ENCODE measurements at regions not wholly inside any gene's neighbourhood (a gene's known extent, or its start where the extent isn't known, plus 50 kb on each side); places are given as distances from the start of the nearest gene placed in this dataset.

DNA sequence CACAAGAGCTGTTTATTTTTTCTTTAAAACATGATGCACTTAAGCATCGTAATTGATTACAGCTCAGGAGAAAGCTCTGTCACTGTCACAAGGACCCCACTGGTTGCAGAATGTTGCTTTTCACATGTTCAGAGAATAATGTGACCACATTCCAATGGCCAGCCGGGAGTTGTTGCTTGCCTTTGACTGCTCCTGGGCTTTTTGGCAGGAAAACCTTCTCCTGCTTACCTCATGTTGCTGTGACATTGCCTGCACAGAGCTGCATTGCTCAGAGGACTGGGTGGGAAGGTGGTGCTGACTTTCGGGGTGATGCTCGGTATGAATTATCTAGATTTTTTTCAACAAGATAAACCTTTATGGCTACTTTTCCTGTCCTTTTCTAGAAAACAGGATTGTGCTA lies 88.2 kb downstream of the PALM2AKAP2 start:
- no peaks in the 10 kb centered on the region for H3K79me2 ChIP-seq (ENCODE audit: control insufficient read depth, insufficient read depth, low read length)
- intact Hi-C loops (cut with micrococcal nuclease): no loop called here
- no TSS peak for BruUV-seq (replicated peaks)
- no peak for TF ChIP-seq POLR2AphosphoS5 (IDR thresholded peaks at IDR 0.05; ENCODE audit: insufficient read depth, low read depth, low read length)
- TF ChIP-seq, protein P1, sequence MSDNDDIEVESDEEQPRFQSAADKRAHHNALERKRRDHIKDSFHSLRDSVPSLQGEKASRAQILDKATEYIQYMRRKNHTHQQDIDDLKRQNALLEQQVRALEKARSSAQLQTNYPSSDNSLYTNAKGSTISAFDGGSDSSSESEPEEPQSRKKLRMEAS (IDR thresholded peaks at IDR 0.05; ENCODE audit: insufficient read depth, insufficient read length): no peak
- TF ChIP-seq, protein P2, sequence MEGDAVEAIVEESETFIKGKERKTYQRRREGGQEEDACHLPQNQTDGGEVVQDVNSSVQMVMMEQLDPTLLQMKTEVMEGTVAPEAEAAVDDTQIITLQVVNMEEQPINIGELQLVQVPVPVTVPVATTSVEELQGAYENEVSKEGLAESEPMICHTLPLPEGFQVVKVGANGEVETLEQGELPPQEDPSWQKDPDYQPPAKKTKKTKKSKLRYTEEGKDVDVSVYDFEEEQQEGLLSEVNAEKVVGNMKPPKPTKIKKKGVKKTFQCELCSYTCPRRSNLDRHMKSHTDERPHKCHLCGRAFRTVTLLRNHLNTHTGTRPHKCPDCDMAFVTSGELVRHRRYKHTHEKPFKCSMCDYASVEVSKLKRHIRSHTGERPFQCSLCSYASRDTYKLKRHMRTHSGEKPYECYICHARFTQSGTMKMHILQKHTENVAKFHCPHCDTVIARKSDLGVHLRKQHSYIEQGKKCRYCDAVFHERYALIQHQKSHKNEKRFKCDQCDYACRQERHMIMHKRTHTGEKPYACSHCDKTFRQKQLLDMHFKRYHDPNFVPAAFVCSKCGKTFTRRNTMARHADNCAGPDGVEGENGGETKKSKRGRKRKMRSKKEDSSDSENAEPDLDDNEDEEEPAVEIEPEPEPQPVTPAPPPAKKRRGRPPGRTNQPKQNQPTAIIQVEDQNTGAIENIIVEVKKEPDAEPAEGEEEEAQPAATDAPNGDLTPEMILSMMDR (IDR thresholded peaks at IDR 0.05; ENCODE audit: extremely low read depth in 1 of 2, insufficient read depth in 1 of 2, low read depth in 1 of 2, low read length in 2 of 2): no peak
- TF ChIP-seq EZH2 (IDR thresholded peaks at IDR 0.05; ENCODE audit: borderline replicate concordance, low read depth, low read length, severe bottlenecking): no peak
- no peak for TF ChIP-seq FOS (IDR thresholded peaks at IDR 0.05; ENCODE audit: borderline replicate concordance, insufficient read depth, low read length)
- TF ChIP-seq MYC (IDR thresholded peaks at IDR 0.05; ENCODE audit: low read depth, low read length): no peak
- no peak for TF ChIP-seq POLR2A (IDR thresholded peaks at IDR 0.05; ENCODE audit: low read depth, low read length)
- TF ChIP-seq GATA2 (IDR thresholded peaks at IDR 0.05; ENCODE audit: insufficient read depth, insufficient read length, low read depth, low read length): no peak
- no peak for TF ChIP-seq JUN (IDR thresholded peaks at IDR 0.05; ENCODE audit: borderline replicate concordance, insufficient read depth, insufficient read length, low read depth)
- no peaks in the 10 kb centered on the region for H3K4me1 ChIP-seq (ENCODE audit: control insufficient read depth, extremely low read depth, insufficient read depth, low read length)
- H3K27me3 ChIP-seq (ENCODE audit: control insufficient read depth in 2 of 2, insufficient read depth in 2 of 2, low read length in 2 of 2): peaks cover 17 to 21% of the 10 kb centered on the region in 2 experiments
- dilution Hi-C loops (cut with MboI; ENCODE audit: extremely low pct_ligation_motif_present, low sequenced_read_pairs): no loop called here
- ChIA-PET CTCF (interaction anchor here (1.0 to 1.6 kb wide), 2 partner anchors 9 to 18 kb away, joined by 3 to 6 read pairs; no protein-coding TSS in a partner anchor), POLR2A (no interaction called here)
- DNase-seq (ENCODE audit: low read depth, low spot score): no peak
- H3K36me3 ChIP-seq (ENCODE audit: control insufficient read depth in 2 of 2, extremely low read depth in 1 of 2, insufficient read depth in 2 of 2, low read length in 2 of 2): no peaks in the 10 kb centered on the region
- no peak for FAIRE-seq
- H3K9ac ChIP-seq (replicated peaks; ENCODE audit: extremely low read depth, insufficient read depth, low read length): no peak overlapping the region
- H3K4me3 ChIP-seq (replicated peaks in 1 of 3; ENCODE audit: insufficient read depth in 1 of 3, low read depth in 1 of 3, low read length in 3 of 3): no peak overlapping the region
- no peaks in the 10 kb centered on the region for H4K20me1 ChIP-seq (replicated peaks; ENCODE audit: control insufficient read depth, extremely low read depth, insufficient read depth, low read length)
- no peaks in the 10 kb centered on the region for H3K9me3 ChIP-seq (replicated peaks; ENCODE audit: control insufficient read depth, insufficient read depth, low read length)
- no peak overlapping the region for H3K27ac ChIP-seq (ENCODE audit: insufficient read depth, low read depth, low read length)
- no peak overlapping the region for H2AFZ ChIP-seq (ENCODE audit: low read depth, low read length)
- H3K9me1 ChIP-seq (replicated peaks; ENCODE audit: control insufficient read depth, extremely low read depth, insufficient read depth, low read length): no peaks in the 10 kb centered on the region
- no peak overlapping the region for H3K4me2 ChIP-seq (ENCODE audit: insufficient read depth, low read length)

All from endothelial cell of umbilical vein (primary cell).